Large intestine (tissue), 3 donors: ENCODE measurements at regions not wholly inside any gene's neighbourhood (a gene's known extent, or its start where the extent isn't known, plus 50 kb on each side); places are given as distances from the start of the nearest gene placed in this dataset.

Experiments
- DNase-seq, 2 donors: peaks; one replicate each; pipeline versions ENCODE4 v3.0.0 to v3.0.0-alpha.2; 2013
- H3K27ac ChIP-seq: one replicate; pipeline ENCODE4 v1.5.1; 2013; ENCODE audit warnings: low read length
- H3K27me3 ChIP-seq: 2 replicates; pipeline ENCODE4 v1.6.1; 2013; ENCODE audit warnings: low read length; ENCODE audit not compliant: control insufficient read depth, insufficient read depth
- H3K36me3 ChIP-seq: 2 replicates; pipeline ENCODE4 v1.6.1; 2013; ENCODE audit warnings: low read length; ENCODE audit not compliant: control insufficient read depth, insufficient read depth
- H3K4me1 ChIP-seq: one replicate; pipeline ENCODE4 v1.6.1; 2013; ENCODE audit warnings: low read length; ENCODE audit not compliant: control insufficient read depth, insufficient read depth
- H3K4me3 ChIP-seq: one replicate; pipeline ENCODE4 v1.5.1; 2013; ENCODE audit warnings: low read length
- H3K9me3 ChIP-seq: one replicate; pipeline ENCODE4 v1.6.1; 2013; ENCODE audit warnings: mild to moderate bottlenecking, low read depth, low read length, moderate library complexity; ENCODE audit not compliant: control insufficient read depth
- WGBS: methylation state at CpG from one replicate; pipeline ENCODE4 v1.1.5; 2013; ENCODE audit warnings: low lambda C conversion rate; ENCODE audit not compliant: insufficient coverage; 5-methylcytosine and 5-hydroxymethylcytosine counted together

DNA sequence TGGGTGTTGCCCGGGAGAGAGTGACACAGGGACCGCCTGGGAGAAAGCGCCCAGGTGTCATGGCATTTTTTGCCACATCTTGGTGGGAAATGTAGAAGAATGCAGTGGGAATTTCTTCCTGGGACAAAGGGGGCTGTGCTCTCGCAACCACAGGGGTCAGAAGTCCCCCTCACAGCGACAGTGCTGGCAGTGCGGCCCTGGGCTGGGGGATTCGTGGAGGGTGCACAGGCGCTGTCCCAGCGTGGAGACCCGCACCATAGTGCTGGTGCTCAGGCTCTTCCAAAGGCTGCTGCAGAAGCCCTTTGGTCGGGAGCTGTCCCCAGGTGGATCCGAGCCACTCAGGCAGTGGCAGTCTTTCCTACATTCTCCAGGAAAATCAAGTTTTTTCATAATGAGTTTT is 128.8 kb upstream of the SOX11 start:
- H3K27me3 ChIP-seq, result no peaks in the 10 kb centered on the region
- 100% methylated on average over 3 of the region's 12 CpGs for WGBS
- no peaks in the 10 kb centered on the region for H3K4me1 ChIP-seq
- no peak overlapping the region for H3K27ac ChIP-seq
- H3K4me3 ChIP-seq, result no peak overlapping the region
- no peak for DNase-seq
- H3K36me3 ChIP-seq, result no peaks in the 10 kb centered on the region
- no peaks in the 10 kb centered on the region for H3K9me3 ChIP-seq

DNA sequence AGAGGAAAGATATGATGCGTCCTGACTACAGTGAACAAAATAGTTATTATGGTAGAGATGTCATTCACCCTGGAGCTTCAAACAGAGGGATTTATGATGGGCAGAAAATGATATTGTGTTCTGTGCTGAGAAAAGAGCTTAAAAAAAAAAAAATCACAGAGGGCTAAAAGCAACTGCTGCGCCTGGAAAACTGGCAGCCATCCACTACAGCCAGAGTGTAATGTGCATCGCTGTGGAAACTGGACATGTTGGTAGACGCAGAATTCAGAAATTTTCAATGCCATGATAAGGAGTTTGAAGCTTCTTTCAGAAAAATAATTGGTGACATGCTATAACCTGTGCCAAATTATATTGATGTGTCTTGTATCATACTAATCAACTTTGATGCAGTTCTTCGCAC is 122.9 kb upstream of the SOX11 start:
- Histone ChIP-seq H3K27ac (no peak overlapping the region), H3K4me1 (no peaks in the 10 kb centered on the region), H3K27me3 (no peaks in the 10 kb centered on the region), H3K4me3 (no peak overlapping the region), H3K36me3 (no peaks in the 10 kb centered on the region), H3K9me3 (no peaks in the 10 kb centered on the region)
- WGBS, result 100% methylated on average over 4 of the region's 5 CpGs
- DNase-seq, result no peak

DNA sequence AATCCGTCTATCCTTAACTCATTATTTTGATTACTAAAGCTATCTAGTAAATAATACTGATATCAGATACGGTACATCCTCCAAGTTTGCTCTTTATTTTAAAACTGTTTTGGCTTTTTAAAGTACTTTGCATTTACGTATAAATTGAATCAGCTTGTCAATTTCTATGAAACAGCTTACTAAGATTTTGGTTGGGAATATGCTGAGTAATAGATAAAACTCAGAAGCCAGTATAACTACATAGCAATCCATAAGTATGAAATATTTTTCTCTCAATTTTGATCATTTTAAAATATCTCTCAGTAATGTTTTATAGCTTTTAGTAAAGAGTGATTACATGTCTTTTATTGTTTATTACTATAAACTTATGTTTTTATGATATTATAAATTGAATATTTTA is 116.2 kb upstream of the SOX11 start:
- Histone ChIP-seq H3K27ac (no peak overlapping the region), H3K9me3 (no peaks in the 10 kb centered on the region), H3K36me3 (no peaks in the 10 kb centered on the region), H3K4me1 (no peaks in the 10 kb centered on the region), H3K27me3 (no peaks in the 10 kb centered on the region), H3K4me3 (no peak overlapping the region)
- DNase-seq, result no peak
- WGBS, result 88% methylated on average over 3 of the region's 3 CpGs

DNA sequence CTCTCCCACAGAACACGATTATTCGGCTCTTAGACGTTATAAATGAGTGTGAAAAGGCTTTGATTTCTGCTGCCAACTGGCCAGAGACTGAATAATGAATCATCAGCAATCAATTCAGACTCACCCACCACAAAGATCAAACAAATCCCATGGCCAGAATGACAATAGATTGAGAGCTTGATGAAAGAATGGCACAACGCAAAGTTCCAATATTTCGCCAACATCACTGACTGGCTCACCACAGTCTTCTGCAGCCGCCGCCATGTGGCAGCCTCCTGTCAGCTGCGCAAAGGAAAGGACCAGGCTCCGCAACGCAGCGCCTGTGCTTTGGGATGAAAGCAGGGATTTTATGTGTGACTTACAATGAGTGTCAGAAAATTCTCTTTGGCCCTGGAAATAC is 104.4 kb upstream of the SOX11 start:
- Histone ChIP-seq H3K9me3 (no peaks in the 10 kb centered on the region), H3K4me1 (no peaks in the 10 kb centered on the region), H3K27ac (no peak overlapping the region), H3K36me3 (no peaks in the 10 kb centered on the region), H3K27me3 (no peaks in the 10 kb centered on the region), H3K4me3 (no peak overlapping the region)
- DNase-seq, result no peak
- no CpG with 5 or more reads among the region's 11 CpGs for WGBS

DNA sequence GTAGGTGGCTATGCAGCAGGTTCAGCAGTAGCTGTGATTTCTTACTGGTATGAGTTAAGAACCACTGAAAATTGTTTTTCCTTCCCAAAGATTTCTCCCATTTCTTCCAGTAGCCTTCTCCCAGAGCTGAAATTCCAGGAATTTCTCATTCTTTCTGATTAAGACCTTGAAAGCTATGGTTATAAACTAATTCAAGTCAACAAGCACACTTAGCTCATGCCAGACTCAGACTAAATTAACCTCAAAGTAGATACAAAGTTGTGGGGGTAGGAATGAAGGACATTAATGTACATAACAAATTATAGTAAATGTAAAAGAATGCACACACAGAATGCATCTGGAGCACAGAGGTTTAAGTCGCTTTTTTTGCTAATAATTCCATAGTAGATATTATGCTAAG is 103.6 kb upstream of the SOX11 start:
- H3K36me3 ChIP-seq, result no peaks in the 10 kb centered on the region
- H3K27me3 ChIP-seq, result no peaks in the 10 kb centered on the region
- H3K27ac ChIP-seq, result no peak overlapping the region
- no peaks in the 10 kb centered on the region for H3K4me1 ChIP-seq
- no peak overlapping the region for H3K4me3 ChIP-seq
- no CpG with 5 or more reads among the region's 1 CpG for WGBS
- no peak for DNase-seq
- H3K9me3 ChIP-seq, result no peaks in the 10 kb centered on the region

DNA sequence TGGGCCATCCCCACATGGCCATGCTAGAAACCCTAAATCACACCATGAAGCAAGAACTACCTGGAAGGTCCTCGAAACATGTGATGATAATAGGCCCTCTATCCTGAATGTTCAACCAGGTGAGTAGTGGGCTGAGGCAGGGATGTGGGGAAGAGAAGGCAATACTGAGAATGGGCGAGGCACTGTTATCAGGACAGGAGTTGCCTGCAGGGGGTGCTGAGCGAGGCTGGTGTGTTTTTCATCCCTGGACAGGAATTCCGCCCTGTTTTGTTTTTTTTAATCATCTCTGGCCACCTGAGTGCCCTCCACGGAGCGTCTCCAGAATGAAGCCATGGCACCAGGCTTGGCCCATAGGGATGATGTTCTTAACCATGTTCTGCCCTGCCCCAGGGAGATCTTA is 103.0 kb upstream of the SOX11 start:
- H3K4me3 ChIP-seq, result no peak overlapping the region
- H3K4me1 ChIP-seq, result no peaks in the 10 kb centered on the region
- H3K27ac ChIP-seq, result no peak overlapping the region
- H3K36me3 ChIP-seq, result no peaks in the 10 kb centered on the region
- H3K27me3 ChIP-seq, result no peaks in the 10 kb centered on the region
- no CpG with 5 or more reads among the region's 6 CpGs for WGBS
- no peaks in the 10 kb centered on the region for H3K9me3 ChIP-seq
- no peak for DNase-seq

DNA sequence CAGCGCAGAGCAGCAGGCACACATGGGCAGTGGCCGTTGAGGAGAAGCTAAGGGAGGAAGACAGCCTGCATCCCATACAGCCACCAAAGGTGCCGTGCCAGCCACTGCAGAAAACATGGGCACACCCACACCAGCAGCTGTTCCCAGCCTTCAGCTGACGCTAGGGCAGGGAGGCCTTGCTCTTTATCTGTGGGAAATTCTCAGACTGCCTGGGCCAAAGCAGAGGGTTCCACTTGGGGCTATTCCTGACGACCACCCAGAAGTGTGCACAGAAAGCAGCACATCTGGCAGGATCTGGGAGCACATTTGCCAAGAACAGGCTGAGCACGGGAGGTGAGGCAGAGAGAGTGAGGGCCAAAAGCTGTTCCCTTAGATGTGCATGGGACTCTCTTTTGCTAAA is 101.3 kb upstream of the SOX11 start:
- no peak for DNase-seq
- WGBS, result no CpG with 5 or more reads among the region's 6 CpGs
- no peaks in the 10 kb centered on the region for H3K36me3 ChIP-seq
- no peaks in the 10 kb centered on the region for H3K4me1 ChIP-seq
- H3K4me3 ChIP-seq, result no peak overlapping the region
- no peaks in the 10 kb centered on the region for H3K27me3 ChIP-seq
- no peak overlapping the region for H3K27ac ChIP-seq
- no peaks in the 10 kb centered on the region for H3K9me3 ChIP-seq

DNA sequence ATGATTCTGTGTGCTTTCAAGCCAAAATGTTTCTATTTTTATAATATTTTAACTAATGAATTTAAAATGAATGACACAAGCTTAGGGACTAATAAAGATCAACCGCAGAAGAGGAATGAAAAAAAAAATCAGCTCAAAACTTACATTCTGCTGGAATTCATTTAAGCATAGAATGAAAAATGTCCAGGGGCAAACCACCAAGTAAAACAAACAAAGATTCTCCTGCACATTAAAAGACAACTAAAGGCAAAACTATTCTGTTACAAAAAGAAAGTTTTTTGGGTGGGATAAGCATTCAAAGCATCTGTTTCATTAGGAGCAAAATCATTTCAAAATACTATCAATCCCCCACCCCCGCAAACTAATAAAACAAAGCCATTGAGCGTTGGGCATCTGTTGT is 99.3 kb upstream of the SOX11 start:
- Histone ChIP-seq H3K27me3 (no peaks in the 10 kb centered on the region), H3K27ac (no peak overlapping the region), H3K9me3 (no peaks in the 10 kb centered on the region), H3K36me3 (no peaks in the 10 kb centered on the region), H3K4me1 (no peaks in the 10 kb centered on the region), H3K4me3 (no peak overlapping the region)
- DNase-seq, result no peak
- 100% methylated on average over 1 of the region's 3 CpGs for WGBS

DNA sequence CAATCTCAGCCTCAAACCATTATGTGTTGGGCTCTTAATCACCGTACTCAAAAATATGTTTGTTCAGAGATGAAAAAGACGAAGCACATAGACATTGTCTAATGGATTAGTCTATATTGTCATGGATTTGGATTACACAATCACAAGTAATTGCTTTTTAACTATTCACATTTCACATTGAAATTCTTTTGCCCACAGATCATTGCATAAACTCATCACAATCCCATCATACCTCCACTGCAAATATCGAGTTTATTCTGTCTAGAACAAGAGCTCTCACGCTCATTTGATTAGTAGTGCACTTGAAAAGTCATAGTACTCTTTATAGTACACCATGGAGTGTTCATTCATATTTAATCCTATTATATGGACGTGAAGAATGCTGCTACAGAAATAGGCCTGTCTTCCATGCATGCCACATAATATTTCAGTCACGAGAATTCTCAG is 97.9 kb upstream of the SOX11 start:
- DNase-seq, result no peak
- Histone ChIP-seq H3K4me3 (no peak overlapping the region), H3K27me3 (no peaks in the 10 kb centered on the region), H3K4me1 (no peaks in the 10 kb centered on the region), H3K9me3 (no peaks in the 10 kb centered on the region), H3K27ac (no peak overlapping the region), H3K36me3 (no peaks in the 10 kb centered on the region)
- WGBS, result 68% methylated on average over 2 of the region's 6 CpGs

DNA sequence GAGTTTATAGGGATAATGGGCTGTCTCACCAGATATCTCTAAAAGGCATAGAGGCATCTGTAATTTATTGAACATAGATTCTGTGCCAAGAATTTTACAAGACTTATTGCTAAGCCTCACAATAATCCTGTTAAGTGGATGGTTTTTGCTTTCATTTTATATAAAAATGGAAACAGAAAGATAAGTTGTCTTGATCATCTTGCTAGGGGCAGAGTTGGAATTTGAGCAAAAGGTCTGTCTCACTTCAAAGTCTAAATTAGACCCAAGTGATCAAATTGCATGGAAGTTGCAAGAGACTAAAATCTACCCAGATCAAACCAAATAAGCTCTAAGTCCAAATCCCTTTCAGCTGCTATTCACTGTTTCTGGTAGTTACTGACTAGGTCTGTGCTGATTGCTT is 95.3 kb upstream of the SOX11 start:
- DNase-seq, result no peak
- Histone ChIP-seq H3K27ac (no peak overlapping the region), H3K9me3 (no peaks in the 10 kb centered on the region), H3K4me3 (no peak overlapping the region), H3K36me3 (no peaks in the 10 kb centered on the region), H3K4me1 (no peaks in the 10 kb centered on the region), H3K27me3 (no peaks in the 10 kb centered on the region)

DNA sequence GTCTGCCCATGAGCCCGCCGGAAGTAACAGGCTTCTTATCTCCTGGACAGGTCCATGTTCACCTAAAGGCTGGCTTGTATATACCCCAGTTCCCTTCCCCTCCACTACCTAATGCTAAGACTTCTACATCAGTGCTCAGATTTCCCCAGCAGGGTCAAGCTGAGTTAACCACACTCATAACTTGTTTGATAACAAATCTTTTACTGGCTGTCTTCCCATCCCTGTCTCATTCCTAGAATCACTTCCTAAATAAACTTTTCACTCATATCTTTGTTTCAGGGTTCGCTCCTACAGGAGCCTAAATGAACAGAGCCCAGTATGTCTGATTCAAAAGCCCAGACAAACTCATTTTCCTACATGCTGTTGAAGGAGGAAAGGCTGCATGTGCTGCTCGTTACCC is 94.0 kb upstream of the SOX11 start:
- DNase-seq, result no peak
- no peak overlapping the region for H3K4me3 ChIP-seq
- no peaks in the 10 kb centered on the region for H3K36me3 ChIP-seq
- no peaks in the 10 kb centered on the region for H3K27me3 ChIP-seq
- H3K4me1 ChIP-seq, result no peaks in the 10 kb centered on the region
- H3K9me3 ChIP-seq, result no peaks in the 10 kb centered on the region
- no peak overlapping the region for H3K27ac ChIP-seq
- WGBS, result no CpG with 5 or more reads among the region's 4 CpGs
